OCI-LY7 (cell line): ENCODE measurements at regions not wholly inside any gene's neighbourhood (a gene's known extent, or its start where the extent isn't known, plus 50 kb on each side); places are given as distances from the start of the nearest gene placed in this dataset.

Source experiments
- BruUV-seq: library from RNA; stranded (reverse); fragments of 400-500 nt; replicated peaks from 2 replicates; lab custom pipeline; 2021; lab: Mats Ljungman, UMichigan
- CTCF ChIA-PET: fragments of 300-600 bp; sonication (Branson Sonifier 250); formaldehyde crosslinking; loops from one replicate; lab custom pipeline; 2022; ENCODE audit warnings: antibody characterized with exemption; ENCODE audit not compliant: unreplicated experiment; lab: Charles Lee
- POLR2A ChIA-PET: fragments of 300-600 bp; sonication (Branson Sonifier 250); formaldehyde crosslinking; loops from one replicate; lab custom pipeline; 2022; ENCODE audit warnings: antibody characterized with exemption; lab: Charles Lee
- DNase-seq: peaks from one replicate; pipeline ENCODE4 v3.0.0-alpha.2; 2015; ENCODE audit warnings: low spot score
- H2AFZ ChIP-seq: fragments of 200-600 bp; sonication (generic), shearing (Covaris generic); 2 replicates; pipeline ENCODE4 v1.6.1; 2014; ENCODE audit warnings: mild to moderate bottlenecking, antibody characterized with exemption, low read length, moderate library complexity
- H3K27ac ChIP-seq: fragments of 200-600 bp; sonication (generic); 2 replicates; pipeline ENCODE4 v1.5.1; 2014; ENCODE audit warnings: mixed run types, low read depth, mild to moderate bottlenecking, moderate library complexity, low read length, inconsistent platforms; ENCODE audit not compliant: poor library complexity, severe bottlenecking
- H3K36me3 ChIP-seq: fragments of 200-600 bp; sonication (generic); 2 replicates; pipeline ENCODE4 v1.6.1; 2014; ENCODE audit warnings: mild to moderate bottlenecking, antibody characterized with exemption, low read length, moderate library complexity, mixed read lengths; ENCODE audit not compliant: insufficient read depth
- H3K4me1 ChIP-seq: fragments of 200-600 bp; sonication (generic); 2 replicates; pipeline ENCODE4 v1.5.1; 2014; ENCODE audit warnings: mild to moderate bottlenecking, low read length; ENCODE audit not compliant: insufficient read depth, poor library complexity, severe bottlenecking
- H3K4me2 ChIP-seq: fragments of 200-600 bp; sonication (generic); 2 replicates; pipeline ENCODE4 v1.6.1; 2014; ENCODE audit warnings: mild to moderate bottlenecking, low read length
- H3K4me3 ChIP-seq: fragments of 200-600 bp; sonication (generic); 2 replicates; pipeline ENCODE4 v1.5.1; 2014; ENCODE audit warnings: mild to moderate bottlenecking, low read depth, low read length; ENCODE audit not compliant: poor library complexity, severe bottlenecking
- H3K79me2 ChIP-seq: fragments of 200-600 bp; sonication (generic); 2 replicates; pipeline ENCODE4 v1.6.1; 2016; ENCODE audit warnings: low read depth, mild to moderate bottlenecking, low read length, moderate library complexity, mixed read lengths; ENCODE audit not compliant: insufficient read depth
- H3K9me2 ChIP-seq: fragments of 200-600 bp; sonication (generic); 2 replicates; pipeline ENCODE4 v1.6.1; 2016; ENCODE audit warnings: mild to moderate bottlenecking, low read length, mixed read lengths; ENCODE audit not compliant: insufficient read depth
- H3K9me3 ChIP-seq: fragments of 200-600 bp; sonication (generic); 2 replicates; pipeline ENCODE4 v1.6.1; 2014; ENCODE audit warnings: mild to moderate bottlenecking, mixed run types, low read length, mixed read lengths
- H4K20me1 ChIP-seq: fragments of 200-600 bp; sonication (generic); 2 replicates; pipeline ENCODE4 v1.6.1; 2014; ENCODE audit warnings: mild to moderate bottlenecking, antibody characterized with exemption, low read length, moderate library complexity, mixed read lengths; ENCODE audit not compliant: insufficient read depth
- CTCF ChIP-seq: fragments of 200-600 bp; sonication (generic); conservative IDR thresholded peaks from 2 replicates; pipeline ENCODE4 v1.5.1; 2014; ENCODE audit warnings: mild to moderate bottlenecking, antibody characterized with exemption, low read length, moderate library complexity, mixed read lengths
- EZH2phosphoT487 ChIP-seq: fragments of 200-600 bp; sonication (generic); IDR thresholded peaks from 2 replicates; pipeline ENCODE4 v1.6.1; 2018; ENCODE audit warnings: low read depth, borderline replicate concordance, mild to moderate bottlenecking, mixed run types, antibody characterized with exemption, low read length, moderate library complexity, mixed read lengths
- intact Hi-C: fragments of 100-400 bp; cut with micrococcal nuclease; formaldehyde crosslinking; loops from one replicate; pipeline ENCODE4 v1.10.0; 2022; ENCODE audit not compliant: unreplicated experiment

GRCh38 chr1:58943776-58944175 lies 159.9 kb upstream of the JUN start:
- Histone ChIP-seq H3K4me2 (no peak overlapping the region), H3K36me3 (no peaks in the 10 kb centered on the region), H3K9me2 (no peaks in the 10 kb centered on the region), H3K4me3 (no peak overlapping the region), H3K4me1 (no peaks in the 10 kb centered on the region), H4K20me1 (no peaks in the 10 kb centered on the region), H3K79me2 (no peaks in the 10 kb centered on the region), H3K9me3 (no peaks in the 10 kb centered on the region), H3K27ac (no peak overlapping the region), H2AFZ (no peak overlapping the region)
- ChIA-PET CTCF (no interaction called here), POLR2A (no interaction called here)
- no peak for DNase-seq
- no TSS peak for BruUV-seq
- intact Hi-C loops, result no loop called here
- no peak for TF ChIP-seq EZH2phosphoT487
- no peak for TF ChIP-seq CTCF

- no peak for DNase-seq
- Histone ChIP-seq H3K4me3 (no peak overlapping the region), H3K79me2 (no peaks in the 10 kb centered on the region), H3K36me3 (no peaks in the 10 kb centered on the region), H3K4me1 (no peaks in the 10 kb centered on the region), H3K9me3 (no peaks in the 10 kb centered on the region), H4K20me1 (no peaks in the 10 kb centered on the region), H2AFZ (no peak overlapping the region), H3K27ac (no peak overlapping the region), H3K9me2 (no peaks in the 10 kb centered on the region), H3K4me2 (no peak overlapping the region)
- POLR2A ChIA-PET, result no interaction called here
- BruUV-seq, result no TSS peak
- CTCF ChIA-PET, result no interaction called here
- TF ChIP-seq EZH2phosphoT487, result no peak
- TF ChIP-seq CTCF, result no peak
- intact Hi-C loops, result no loop called here
Observed at GRCh38 chr1:58944439-58944838, 160.6 kb upstream of the JUN start.

GRCh38 chr1:58946390-58946789 lies 162.5 kb upstream of the JUN start:
- DNase-seq, result no peak
- H4K20me1 ChIP-seq, result no peaks in the 10 kb centered on the region
- intact Hi-C loops, result no loop called here
- no peaks in the 10 kb centered on the region for H3K4me1 ChIP-seq
- no peak for TF ChIP-seq CTCF
- TF ChIP-seq EZH2phosphoT487, result no peak
- no peak overlapping the region for H3K4me2 ChIP-seq
- H3K9me2 ChIP-seq, result no peaks in the 10 kb centered on the region
- CTCF ChIA-PET, result no interaction called here
- no TSS peak for BruUV-seq
- POLR2A ChIA-PET, result no interaction called here
- H2AFZ ChIP-seq, result no peak overlapping the region
- no peak overlapping the region for H3K27ac ChIP-seq
- no peaks in the 10 kb centered on the region for H3K79me2 ChIP-seq
- no peaks in the 10 kb centered on the region for H3K9me3 ChIP-seq
- no peak overlapping the region for H3K4me3 ChIP-seq
- no peaks in the 10 kb centered on the region for H3K36me3 ChIP-seq
